Esophagus squamous epithelium (tissue), 5 donors: ENCODE measurements at regions not wholly inside any gene's neighbourhood (a gene's known extent, or its start where the extent isn't known, plus 50 kb on each side); places are given as distances from the start of the nearest gene placed in this dataset.

Source experiments
- DNase-seq: peaks from one replicate; lab custom pipeline; 2025; lab: John Stamatoyannopoulos, UW
- H3K27ac ChIP-seq, 4 donors: fragments of 200-600 bp; sonication (generic); one replicate each; pipeline ENCODE4 v1.5.1; 2016 to 2019; ENCODE audit warnings: mild to moderate bottlenecking in 1 of 4
- H3K27me3 ChIP-seq, 4 donors: fragments of 200-600 bp; sonication (generic); 1 replicate in 3 of 4; 2 replicates in 1 of 4; pipeline versions ENCODE4 v1.5.1 to v1.6.0; 2017 to 2021; ENCODE audit warnings: antibody characterized with exemption in 1 of 4
- H3K36me3 ChIP-seq, 3 donors: fragments of 200-600 bp; sonication (generic); one replicate each; pipeline ENCODE4 v1.5.1; 2016 to 2019
- H3K4me1 ChIP-seq, 3 donors: fragments of 200-600 bp; sonication (generic); one replicate each; pipeline ENCODE4 v1.5.1; 2017 to 2019
- H3K4me3 ChIP-seq, 4 donors: fragments of 200-600 bp; sonication (generic); 1 replicate in 3 of 4; 2 replicates in 1 of 4; pipeline ENCODE4 v1.5.1; 2016 to 2019; ENCODE audit warnings: mild to moderate bottlenecking in 2 of 4, moderate library complexity in 1 of 4
- H3K9me3 ChIP-seq, 3 donors: fragments of 200-600 bp; sonication (generic); one replicate each; pipeline ENCODE4 v1.5.1; 2016 to 2019
- CTCF ChIP-seq, 6 experiments: fragments of 450-650 bp in 4 of 6; fragments of 200-600 bp in 2 of 6; sonication (generic) in 2 of 6; IDR thresholded peaks; one replicate each; pipeline ENCODE4 v1.5.1; 2016 to 2019; ENCODE audit warnings: antibody characterized with exemption in 6 of 6, mild to moderate bottlenecking in 4 of 6, moderate library complexity in 4 of 6
- POLR2A ChIP-seq, 4 donors: fragments of 450-650 bp; IDR thresholded peaks; one replicate each; pipeline ENCODE4 v1.6.1; 2017; ENCODE audit warnings: antibody characterized with exemption in 4 of 4, mild to moderate bottlenecking in 4 of 4, moderate library complexity in 3 of 4
- WGBS, 2 donors: methylation state at CpG; one replicate each; pipeline ENCODE4 v1.1.5; 2018; 5-methylcytosine and 5-hydroxymethylcytosine counted together
- intact Hi-C: fragments of 100-400 bp; cut with DNase I; formaldehyde crosslinking; loops from one replicate; pipeline ENCODE4 v1.15.0; 2022
- donor health status: DM: yes; HTN: yes; CAD: no.

- intact Hi-C loops = no loop called here
- Histone ChIP-seq H3K27me3 (no peaks in the 10 kb centered on the region), H3K9me3 (no peaks in the 10 kb centered on the region), H3K4me1 (no peaks in the 10 kb centered on the region), H3K4me3 (no peak overlapping the region), H3K27ac (no peak overlapping the region), H3K36me3 (no peaks in the 10 kb centered on the region)
- TF ChIP-seq POLR2A (IDR thresholded peaks at IDR 0.05) = no peak
- TF ChIP-seq CTCF (IDR thresholded peaks at IDR 0.05) = no peak
- no peak for DNase-seq
These were observed 169.4 kb downstream of the RPL10L start for GRCh38 chr14:46482200-46482599.

GRCh38 chr14:46480817-46481216 lies 170.8 kb downstream of the RPL10L start:
- intact Hi-C loops = no loop called here
- Histone ChIP-seq H3K9me3 (no peaks in the 10 kb centered on the region), H3K4me3 (no peak overlapping the region), H3K4me1 (no peaks in the 10 kb centered on the region), H3K27me3 (no peaks in the 10 kb centered on the region), H3K27ac (no peak overlapping the region), H3K36me3 (no peaks in the 10 kb centered on the region)
- no peak for TF ChIP-seq CTCF (IDR thresholded peaks at IDR 0.05)
- TF ChIP-seq POLR2A (IDR thresholded peaks at IDR 0.05) = no peak
- DNase-seq = no peak
- 2 to 23% methylated on average over 3 of the region's 3 CpGs for WGBS, 2 donors

GRCh38 chr14:46472261-46472660 lies 179.3 kb downstream of the RPL10L start:
- Histone ChIP-seq H3K9me3 (no peaks in the 10 kb centered on the region), H3K4me3 (no peak overlapping the region), H3K27ac (no peak overlapping the region), H3K36me3 (no peaks in the 10 kb centered on the region), H3K4me1 (no peaks in the 10 kb centered on the region), H3K27me3 (no peaks in the 10 kb centered on the region)
- no peak for DNase-seq
- TF ChIP-seq CTCF (IDR thresholded peaks at IDR 0.05) (no peak), POLR2A (IDR thresholded peaks at IDR 0.05) (no peak)
- WGBS, 2 donors = 72 to 73% methylated on average over 2 of the region's 2 CpGs
- intact Hi-C loops = no loop called here

GRCh38 chr14:46464341-46464740 lies 187.2 kb downstream of the RPL10L start:
- Histone ChIP-seq H3K27me3 (no peaks in the 10 kb centered on the region), H3K27ac (no peak overlapping the region), H3K36me3 (no peaks in the 10 kb centered on the region), H3K9me3 (peaks cover 0 to 4% (median 0%) of the 10 kb centered on the region in 3 donors), H3K4me3 (no peak overlapping the region), H3K4me1 (no peaks in the 10 kb centered on the region)
- intact Hi-C loops = no loop called here
- no peak for DNase-seq
- TF ChIP-seq POLR2A (IDR thresholded peaks at IDR 0.05) (no peak), CTCF (IDR thresholded peaks at IDR 0.05) (no peak)
- WGBS, 2 donors = 30 to 53% methylated on average over 1 of the region's 1 CpG

- Histone ChIP-seq H3K4me3 (no peak overlapping the region), H3K4me1 (no peaks in the 10 kb centered on the region), H3K27me3 (no peaks in the 10 kb centered on the region), H3K36me3 (no peaks in the 10 kb centered on the region), H3K27ac (no peak overlapping the region), H3K9me3 (no peaks in the 10 kb centered on the region)
- intact Hi-C loops = no loop called here
- TF ChIP-seq CTCF (IDR thresholded peaks at IDR 0.05) = no peak
- TF ChIP-seq POLR2A (IDR thresholded peaks at IDR 0.05) = no peak
- WGBS, 2 donors = 84 to 89% methylated on average over 3 of the region's 3 CpGs
- no peak for DNase-seq
These were observed 199.8 kb downstream of the RPL10L start for GRCh38 chr14:46451800-46452199.
